Body of pancreas (tissue), 4 donors: ENCODE measurements at regions not wholly inside any gene's neighbourhood (a gene's known extent, or its start where the extent isn't known, plus 50 kb on each side); places are given as distances from the start of the nearest gene placed in this dataset.

Experiments
- CTCF ChIP-seq, 7 experiments: fragments of 450-650 bp in 4 of 7; fragments of 200-600 bp in 3 of 7; sonication (generic) in 3 of 7; IDR thresholded peaks; one replicate each; pipeline ENCODE4 v1.5.1; 2016 to 2019; ENCODE audit warnings: antibody characterized with exemption in 7 of 7
- POLR2A ChIP-seq, 3 donors: fragments of 450-650 bp; IDR thresholded peaks; one replicate each; pipeline ENCODE4 v1.6.1; 2016; ENCODE audit warnings: antibody characterized with exemption in 3 of 3, mild to moderate bottlenecking in 2 of 3

DNA sequence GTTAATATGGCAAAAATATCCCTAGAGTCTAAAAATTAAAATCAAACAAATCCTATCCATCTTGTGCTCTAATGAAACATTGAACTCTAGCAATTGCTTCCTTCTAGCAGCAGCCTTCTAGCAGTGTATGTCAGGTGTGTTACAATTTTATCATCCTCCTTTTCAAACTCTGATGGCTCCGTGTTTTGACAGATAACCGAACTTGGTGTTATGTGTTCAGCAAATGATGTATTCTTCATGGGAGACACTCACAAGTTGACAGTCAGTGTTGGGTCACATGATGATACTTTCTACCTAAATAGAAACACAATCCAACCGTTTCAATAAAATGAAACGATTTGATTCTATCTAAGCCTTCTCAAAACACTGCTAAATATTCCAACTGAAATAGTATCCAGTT is 525.3 kb upstream of the NOVA1 start:
- no peak for TF ChIP-seq POLR2A (IDR thresholded peaks at IDR 0.05)
- TF ChIP-seq CTCF (IDR thresholded peaks at IDR 0.05): no peak
